B cell (primary cell): ENCODE measurements at regions not wholly inside any gene's neighbourhood (a gene's known extent, or its start where the extent isn't known, plus 50 kb on each side); places are given as distances from the start of the nearest gene placed in this dataset.

Source experiments
- CTCF ChIP-seq: fragments of 200-600 bp; IDR thresholded peaks from one replicate; pipeline ENCODE4 v1.8.0; 2022; ENCODE audit warnings: antibody characterized with exemption, mild to moderate bottlenecking
- EZH2 ChIP-seq: IDR thresholded peaks from 2 replicates; pipeline ENCODE4 v1.6.1; 2012; ENCODE audit warnings: borderline replicate concordance, low read depth, mild to moderate bottlenecking, moderate library complexity, low read length; ENCODE audit not compliant: insufficient read depth, poor library complexity, severe bottlenecking

DNA sequence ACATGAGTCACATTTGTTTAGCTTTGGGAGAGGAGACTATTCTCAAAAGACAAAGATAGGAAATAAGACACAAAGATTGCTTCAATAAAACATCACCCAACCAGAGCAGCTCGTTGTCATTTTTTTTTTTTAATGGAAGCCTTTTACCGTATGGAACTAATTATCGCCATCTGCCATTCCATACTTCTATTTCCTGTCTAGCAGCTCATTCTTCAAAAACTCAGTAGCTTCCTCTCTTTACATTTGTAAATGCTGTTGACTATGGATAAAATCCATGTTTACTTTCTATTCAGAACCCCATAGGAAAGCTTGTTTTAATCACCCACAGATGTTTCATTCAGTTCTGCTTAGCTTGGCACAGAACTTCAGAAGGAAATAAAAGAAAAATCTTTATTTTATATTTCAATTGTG, 110.0 kb upstream of the PSMD7 start:
- TF ChIP-seq CTCF (no peak), EZH2 (no peak)
